ENCODE measurements at regions not wholly inside any gene's neighbourhood (a gene's known extent, or its start where the extent isn't known, plus 50 kb on each side); places are given as distances from the start of the nearest gene placed in this dataset.
"Not testable (repeated sequence)": the region's sequence is repeated elsewhere in the genome, so short reads cannot be mapped to it uniquely, and the experiment has no call there.

GRCh38 chr6:93183531-93183972 lies 235.8 kb downstream of the EPHA7 start:
- DNase-seq = no peak

GRCh38 chr6:93182938-93183479 lies 236.3 kb downstream of the EPHA7 start:
- no peak for DNase-seq

GRCh38 chr6:93177918-93178317 lies 241.4 kb downstream of the EPHA7 start:
- DNase-seq = no peak

- no peak for DNase-seq
Observed at GRCh38 chr6:93177438-93177837, 241.9 kb downstream of the EPHA7 start.

GRCh38 chr6:93176070-93176469 lies 243.3 kb downstream of the EPHA7 start:
- no peak for DNase-seq

- DNase-seq = not testable (repeated sequence)
Observed at GRCh38 chr6:93173573-93173972, 245.8 kb downstream of the EPHA7 start.

- DNase-seq = no peak
Observed at GRCh38 chr6:93165850-93166430, 253.4 kb downstream of the EPHA7 start.

GRCh38 chr6:93164781-93165180 lies 254.6 kb downstream of the EPHA7 start:
- no peak for DNase-seq

- no peak for DNase-seq
Observed at GRCh38 chr6:93163146-93163545, 256.2 kb downstream of the EPHA7 start.

- no peak for DNase-seq
Observed at GRCh38 chr6:93139408-93140081, 279.8 kb downstream of the EPHA7 start.

GRCh38 chr6:93136111-93136510 lies 283.2 kb downstream of the EPHA7 start:
- DNase-seq = no peak

GRCh38 chr6:93124006-93124632 lies 295.2 kb downstream of the EPHA7 start:
- DNase-seq = no peak

GRCh38 chr6:93123585-93123984 lies 295.8 kb downstream of the EPHA7 start:
- DNase-seq = no peak

- no peak for DNase-seq
Observed at GRCh38 chr6:93120154-93120742, 299.1 kb downstream of the EPHA7 start.

GRCh38 chr6:93105907-93106306 lies 313.5 kb downstream of the EPHA7 start:
- no peak for DNase-seq

GRCh38 chr6:93105017-93105416 lies 314.3 kb downstream of the EPHA7 start:
- no peak for DNase-seq

GRCh38 chr6:93104195-93104817 lies 315.1 kb downstream of the EPHA7 start:
- DNase-seq = no peak

- no peak for DNase-seq
Observed at GRCh38 chr6:93088621-93089501, 330.5 kb downstream of the EPHA7 start.

GRCh38 chr6:93087606-93088005 lies 331.8 kb downstream of the EPHA7 start:
- no peak for DNase-seq

GRCh38 chr6:93086351-93086750 lies 333.0 kb downstream of the EPHA7 start:
- no peak for DNase-seq
